Loucy (cell line): ENCODE measurements at regions not wholly inside any gene's neighbourhood (a gene's known extent, or its start where the extent isn't known, plus 50 kb on each side); places are given as distances from the start of the nearest gene placed in this dataset.

Source experiments
- CTCF ChIP-seq: fragments of 200-600 bp; sonication (generic); conservative IDR thresholded peaks from 2 replicates; pipeline ENCODE4 v1.5.1; 2014; ENCODE audit warnings: mild to moderate bottlenecking, antibody characterized with exemption, low read length
- EZH2phosphoT487 ChIP-seq: fragments of 200-600 bp; IDR thresholded peaks from 2 replicates; pipeline ENCODE4 v1.6.1; 2018; ENCODE audit warnings: antibody characterized with exemption, mild to moderate bottlenecking, moderate library complexity, borderline replicate concordance

GRCh38 chr2:143935482-143935752, 584.5 kb downstream of the ZEB2 start:
- TF ChIP-seq CTCF: no peak
- no peak for TF ChIP-seq EZH2phosphoT487
